Endodermal cell (in vitro differentiated cells): ENCODE measurements at regions not wholly inside any gene's neighbourhood (a gene's known extent, or its start where the extent isn't known, plus 50 kb on each side); places are given as distances from the start of the nearest gene placed in this dataset.

ENCODE experiments used
- DNase-seq: peaks from one replicate; pipeline ENCODE4 v3.0.0-alpha.2; 2017
- H3K27ac ChIP-seq: 2 replicates; pipeline ENCODE4 v1.5.1; 2013; ENCODE audit warnings: mild to moderate bottlenecking, low read depth, low read length, moderate library complexity
- H3K27me3 ChIP-seq: 2 replicates; pipeline ENCODE4 v1.6.1; 2013; ENCODE audit warnings: mild to moderate bottlenecking, low read length, moderate library complexity; ENCODE audit not compliant: insufficient read depth, control insufficient read depth, poor library complexity, severe bottlenecking
- H3K36me3 ChIP-seq: 2 replicates; pipeline ENCODE4 v1.7.0; 2013; ENCODE audit warnings: mild to moderate bottlenecking, low read length, moderate library complexity; ENCODE audit not compliant: control insufficient read depth, insufficient read depth
- H3K4me1 ChIP-seq: one replicate; pipeline ENCODE4 v1.7.0; 2013; ENCODE audit warnings: low read length; ENCODE audit not compliant: control insufficient read depth, insufficient read depth
- H3K4me3 ChIP-seq: 2 replicates; pipeline ENCODE4 v1.5.1; 2013; ENCODE audit warnings: mild to moderate bottlenecking, low read length, moderate library complexity
- H3K9ac ChIP-seq: 2 replicates; pipeline ENCODE4 v1.6.1; 2013; ENCODE audit warnings: mild to moderate bottlenecking, low read length, moderate library complexity; ENCODE audit not compliant: poor library complexity, severe bottlenecking; ENCODE audit errors: extremely low read depth
- H3K9me3 ChIP-seq: 2 replicates; pipeline ENCODE4 v1.6.1; 2013; ENCODE audit warnings: mild to moderate bottlenecking, low read length, moderate library complexity; ENCODE audit not compliant: control insufficient read depth
- H3K27ac Mint-ChIP-seq: 2 replicates; pipeline ENCODE4 v1.8.0; 2020; ENCODE audit warnings: mixed read lengths
- H3K27me3 Mint-ChIP-seq: 2 replicates; pipeline ENCODE4 v1.8.0; 2021; ENCODE audit warnings: mild to moderate bottlenecking, mixed read lengths; ENCODE audit not compliant: insufficient read depth
- H3K36me3 Mint-ChIP-seq: 2 replicates; pipeline ENCODE4 v1.8.0; 2020; ENCODE audit warnings: low read depth, mixed read lengths
- H3K4me1 Mint-ChIP-seq: 2 replicates; pipeline ENCODE4 v1.8.0; 2020; ENCODE audit warnings: mixed read lengths
- H3K4me3 Mint-ChIP-seq: 2 replicates; pipeline ENCODE4 v1.8.0; 2020; ENCODE audit warnings: mild to moderate bottlenecking, moderate library complexity, mixed read lengths
- H3K9me3 Mint-ChIP-seq: 2 replicates; pipeline ENCODE4 v1.8.0; 2020; ENCODE audit warnings: mild to moderate bottlenecking, mixed read lengths
- whole genome bisulfite sequencing, 2 experiments: methylation state at CpG; one replicate each; pipeline versions ENCODE4 v1.1.5 to v1.1.7; 2013; ENCODE audit warnings: missing lambda C conversion rate in 2 of 2, mixed read lengths in 1 of 2; ENCODE audit not compliant: insufficient coverage in 1 of 2, insufficient read length in 1 of 2; 5-methylcytosine and 5-hydroxymethylcytosine counted together
- TF ChIP-seq, protein P1 (sequence below): fragments of 200-600 bp; sonication (generic); conservative IDR thresholded peaks from 2 replicates; pipeline ENCODE4 v1.5.0; 2021; ENCODE audit warnings: antibody characterized with exemption, mild to moderate bottlenecking

DNA sequence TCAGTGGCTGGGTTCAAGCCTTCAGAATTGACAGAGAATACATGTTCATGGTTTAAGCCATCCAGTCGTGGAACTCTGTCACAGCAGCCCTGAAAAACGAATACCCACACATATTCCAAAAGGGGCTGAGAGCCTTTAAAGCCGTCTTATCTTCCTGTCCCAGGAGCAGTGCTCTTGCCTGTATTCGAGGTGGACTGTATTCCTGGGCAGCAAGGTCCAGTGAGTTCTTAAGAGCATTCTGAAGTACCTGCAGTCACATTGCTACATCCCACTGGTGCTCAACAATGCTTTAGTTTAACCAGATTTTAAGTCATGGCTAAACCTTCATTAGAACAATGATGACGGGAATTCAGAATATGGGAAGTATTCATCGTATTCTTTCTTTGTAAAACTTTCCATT lies 380.7 kb upstream of the KLF4 start:
- H3K4me3 ChIP-seq, result no peak overlapping the region
- 71 to 80% methylated on average over 6 of the region's 6 CpGs for WGBS, 2 experiments
- peaks cover 55% of the 10 kb centered on the region for H3K27me3 ChIP-seq
- Mint-ChIP-seq H3K4me3 (no peak overlapping the region), H3K27me3 (peaks cover 56% of the 10 kb centered on the region), H3K4me1 (peaks cover 8% of the 10 kb centered on the region), H3K36me3 (no peaks in the 10 kb centered on the region), H3K9me3 (no peaks in the 10 kb centered on the region), H3K27ac (no peak overlapping the region)
- H3K4me1 ChIP-seq, result no peaks in the 10 kb centered on the region
- no peak overlapping the region for H3K27ac ChIP-seq
- TF ChIP-seq, protein P1, sequence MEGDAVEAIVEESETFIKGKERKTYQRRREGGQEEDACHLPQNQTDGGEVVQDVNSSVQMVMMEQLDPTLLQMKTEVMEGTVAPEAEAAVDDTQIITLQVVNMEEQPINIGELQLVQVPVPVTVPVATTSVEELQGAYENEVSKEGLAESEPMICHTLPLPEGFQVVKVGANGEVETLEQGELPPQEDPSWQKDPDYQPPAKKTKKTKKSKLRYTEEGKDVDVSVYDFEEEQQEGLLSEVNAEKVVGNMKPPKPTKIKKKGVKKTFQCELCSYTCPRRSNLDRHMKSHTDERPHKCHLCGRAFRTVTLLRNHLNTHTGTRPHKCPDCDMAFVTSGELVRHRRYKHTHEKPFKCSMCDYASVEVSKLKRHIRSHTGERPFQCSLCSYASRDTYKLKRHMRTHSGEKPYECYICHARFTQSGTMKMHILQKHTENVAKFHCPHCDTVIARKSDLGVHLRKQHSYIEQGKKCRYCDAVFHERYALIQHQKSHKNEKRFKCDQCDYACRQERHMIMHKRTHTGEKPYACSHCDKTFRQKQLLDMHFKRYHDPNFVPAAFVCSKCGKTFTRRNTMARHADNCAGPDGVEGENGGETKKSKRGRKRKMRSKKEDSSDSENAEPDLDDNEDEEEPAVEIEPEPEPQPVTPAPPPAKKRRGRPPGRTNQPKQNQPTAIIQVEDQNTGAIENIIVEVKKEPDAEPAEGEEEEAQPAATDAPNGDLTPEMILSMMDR, result no peak
- no peaks in the 10 kb centered on the region for H3K9me3 ChIP-seq
- no peak overlapping the region for H3K9ac ChIP-seq
- DNase-seq, result no peak
- no peaks in the 10 kb centered on the region for H3K36me3 ChIP-seq

DNA sequence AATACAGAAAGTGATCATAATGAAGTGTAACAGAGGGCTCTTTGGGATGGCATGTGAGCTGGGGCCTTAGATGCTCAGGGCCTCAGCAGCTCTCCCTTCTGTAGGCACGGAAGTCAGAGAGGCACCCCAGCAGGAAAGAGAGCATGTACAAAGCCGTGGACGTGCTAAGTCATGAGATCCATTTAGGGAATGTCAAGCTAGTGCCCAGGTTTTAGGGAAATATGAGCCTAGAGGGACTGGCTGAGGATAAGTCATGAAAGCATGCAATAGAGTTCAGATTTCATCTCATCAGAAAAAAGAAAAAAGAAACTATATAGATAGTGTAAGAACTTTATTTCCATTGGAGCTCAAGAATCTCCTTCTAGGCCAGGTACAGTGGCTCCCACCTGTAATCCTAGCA lies 379.5 kb upstream of the KLF4 start:
- DNase-seq, result no peak
- H3K4me3 ChIP-seq, result no peak overlapping the region
- TF ChIP-seq, protein P1, result no peak
- peaks cover 53% of the 10 kb centered on the region for H3K27me3 ChIP-seq
- H3K9ac ChIP-seq, result no peak overlapping the region
- no peaks in the 10 kb centered on the region for H3K9me3 ChIP-seq
- H3K4me3 Mint-ChIP-seq, result no peak overlapping the region
- H3K36me3 Mint-ChIP-seq, result no peaks in the 10 kb centered on the region
- 86 to 87% methylated on average over 3 of the region's 3 CpGs for WGBS, 2 experiments
- no peaks in the 10 kb centered on the region for H3K4me1 ChIP-seq
- H3K9me3 Mint-ChIP-seq, result no peaks in the 10 kb centered on the region
- no peak overlapping the region for H3K27ac Mint-ChIP-seq
- H3K27me3 Mint-ChIP-seq, result peaks cover 52% of the 10 kb centered on the region
- H3K27ac ChIP-seq, result no peak overlapping the region
- H3K4me1 Mint-ChIP-seq, result peaks cover 8% of the 10 kb centered on the region
- no peaks in the 10 kb centered on the region for H3K36me3 ChIP-seq

DNA sequence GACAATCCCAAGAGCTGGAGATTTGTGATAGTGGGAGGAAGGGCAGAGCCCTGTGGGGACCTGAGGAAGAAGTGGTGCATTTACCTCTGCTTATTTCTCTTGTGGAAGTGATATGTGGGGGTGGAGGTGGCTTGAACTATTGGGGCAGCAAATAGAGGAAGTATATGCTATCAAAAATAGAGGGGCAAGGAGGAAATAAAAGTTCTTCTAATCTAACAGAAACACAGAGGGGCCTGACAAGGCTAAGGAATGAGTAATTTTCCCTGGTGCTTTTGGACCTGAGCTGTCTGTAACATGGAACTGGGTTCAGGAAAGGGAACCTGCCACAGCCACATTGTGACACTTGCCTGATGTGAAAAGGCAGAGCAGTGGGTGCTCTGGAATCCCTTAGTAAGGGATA lies 378.6 kb upstream of the KLF4 start:
- Histone ChIP-seq H3K4me1 (no peaks in the 10 kb centered on the region), H3K36me3 (no peaks in the 10 kb centered on the region), H3K9ac (no peak overlapping the region), H3K4me3 (no peak overlapping the region), H3K9me3 (no peaks in the 10 kb centered on the region), H3K27ac (no peak overlapping the region), H3K27me3 (peaks cover 57% of the 10 kb centered on the region)
- Mint-ChIP-seq H3K4me3 (no peak overlapping the region), H3K27ac (no peak overlapping the region), H3K36me3 (no peaks in the 10 kb centered on the region), H3K4me1 (peaks cover 8% of the 10 kb centered on the region), H3K27me3 (peaks cover 53% of the 10 kb centered on the region), H3K9me3 (no peaks in the 10 kb centered on the region)
- DNase-seq, result no peak
- TF ChIP-seq, protein P1, result no peak
